ENCODE measurements at regions not wholly inside any gene's neighbourhood (a gene's known extent, or its start where the extent isn't known, plus 50 kb on each side); places are given as distances from the start of the nearest gene placed in this dataset.

DNA sequence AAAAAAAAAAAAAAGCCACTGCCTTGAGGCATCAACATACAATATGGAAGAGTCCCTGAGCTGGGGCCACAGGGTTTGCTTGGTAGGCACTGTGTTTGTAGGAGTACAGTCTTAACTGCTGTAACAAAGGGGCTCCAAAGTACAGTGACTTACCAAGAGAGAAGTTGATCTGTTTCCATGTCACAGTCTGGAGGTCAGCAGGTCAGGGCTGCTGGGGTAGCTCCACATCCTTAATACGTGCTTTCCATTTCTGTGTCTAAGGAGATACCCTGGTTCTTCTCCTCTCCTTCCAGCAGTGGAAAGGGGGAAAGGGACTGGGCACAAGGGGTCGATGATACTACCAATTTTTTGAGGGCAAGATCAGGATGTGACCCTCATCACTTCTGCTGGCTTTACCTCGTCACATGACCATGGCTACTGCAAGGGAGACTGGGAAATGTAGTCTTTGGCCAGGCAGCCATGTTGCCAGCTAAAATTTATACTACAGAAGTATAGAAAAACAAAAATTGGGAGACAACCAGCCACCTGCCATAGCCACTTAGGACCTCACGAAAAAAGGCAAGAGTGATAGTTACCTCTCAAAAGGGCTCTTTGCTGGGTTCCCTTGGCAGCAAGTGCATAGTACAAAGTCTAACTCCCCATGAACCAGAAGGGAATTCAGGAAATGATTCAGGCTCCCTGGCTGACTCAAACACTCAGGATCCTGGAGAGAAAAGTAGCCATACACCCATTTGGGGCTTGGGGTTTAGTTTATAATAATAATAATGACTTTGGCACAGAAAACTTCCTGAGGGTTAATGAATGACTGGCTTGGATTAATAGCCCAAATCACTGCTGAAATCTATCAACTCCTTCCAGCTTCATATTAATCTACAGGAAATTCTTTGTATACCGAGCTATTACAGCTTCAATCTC, 52.7 kb upstream of the ATP5PO start (continued):
- no peak for TF ChIP-seq ZNF266 (tag by site-specific recombination; IDR thresholded peaks at IDR 0.05; ENCODE audit: low read depth)
- peak; percentile 72; the same call in 1 of the 2 replicates for TF ChIP-seq YY2 (tag by site-specific recombination; IDR thresholded peaks at IDR 0.05)
- TF ChIP-seq ZIC2 (tag by site-specific recombination; IDR thresholded peaks at IDR 0.05): no peak
- TF ChIP-seq ZNF433 (tag by site-specific recombination; IDR thresholded peaks at IDR 0.05; ENCODE audit: low read depth): no peak
- TF ChIP-seq ZNF548 (tag by site-specific recombination; IDR thresholded peaks at IDR 0.05): no peak
- TF ChIP-seq ZNF623 (tag by site-specific recombination; IDR thresholded peaks at IDR 0.05): no peak
- TF ChIP-seq, protein P1, sequence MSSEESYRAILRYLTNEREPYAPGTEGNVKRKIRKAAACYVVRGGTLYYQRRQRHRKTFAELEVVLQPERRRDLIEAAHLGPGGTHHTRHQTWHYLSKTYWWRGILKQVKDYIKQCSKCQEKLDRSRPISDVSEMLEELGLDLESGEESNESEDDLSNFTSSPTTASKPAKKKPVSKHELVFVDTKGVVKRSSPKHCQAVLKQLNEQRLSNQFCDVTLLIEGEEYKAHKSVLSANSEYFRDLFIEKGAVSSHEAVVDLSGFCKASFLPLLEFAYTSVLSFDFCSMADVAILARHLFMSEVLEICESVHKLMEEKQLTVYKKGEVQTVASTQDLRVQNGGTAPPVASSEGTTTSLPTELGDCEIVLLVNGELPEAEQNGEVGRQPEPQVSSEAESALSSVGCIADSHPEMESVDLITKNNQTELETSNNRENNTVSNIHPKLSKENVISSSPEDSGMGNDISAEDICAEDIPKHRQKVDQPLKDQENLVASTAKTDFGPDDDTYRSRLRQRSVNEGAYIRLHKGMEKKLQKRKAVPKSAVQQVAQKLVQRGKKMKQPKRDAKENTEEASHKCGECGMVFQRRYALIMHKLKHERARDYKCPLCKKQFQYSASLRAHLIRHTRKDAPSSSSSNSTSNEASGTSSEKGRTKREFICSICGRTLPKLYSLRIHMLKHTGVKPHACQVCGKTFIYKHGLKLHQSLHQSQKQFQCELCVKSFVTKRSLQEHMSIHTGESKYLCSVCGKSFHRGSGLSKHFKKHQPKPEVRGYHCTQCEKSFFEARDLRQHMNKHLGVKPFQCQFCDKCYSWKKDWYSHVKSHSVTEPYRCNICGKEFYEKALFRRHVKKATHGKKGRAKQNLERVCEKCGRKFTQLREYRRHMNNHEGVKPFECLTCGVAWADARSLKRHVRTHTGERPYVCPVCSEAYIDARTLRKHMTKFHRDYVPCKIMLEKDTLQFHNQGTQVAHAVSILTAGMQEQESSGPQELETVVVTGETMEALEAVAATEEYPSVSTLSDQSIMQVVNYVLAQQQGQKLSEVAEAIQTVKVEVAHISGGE (tag by site-specific recombination; conservative IDR thresholded peaks at IDR 0.05; ENCODE audit: low read depth): no peak
- TF ChIP-seq, protein P2, sequence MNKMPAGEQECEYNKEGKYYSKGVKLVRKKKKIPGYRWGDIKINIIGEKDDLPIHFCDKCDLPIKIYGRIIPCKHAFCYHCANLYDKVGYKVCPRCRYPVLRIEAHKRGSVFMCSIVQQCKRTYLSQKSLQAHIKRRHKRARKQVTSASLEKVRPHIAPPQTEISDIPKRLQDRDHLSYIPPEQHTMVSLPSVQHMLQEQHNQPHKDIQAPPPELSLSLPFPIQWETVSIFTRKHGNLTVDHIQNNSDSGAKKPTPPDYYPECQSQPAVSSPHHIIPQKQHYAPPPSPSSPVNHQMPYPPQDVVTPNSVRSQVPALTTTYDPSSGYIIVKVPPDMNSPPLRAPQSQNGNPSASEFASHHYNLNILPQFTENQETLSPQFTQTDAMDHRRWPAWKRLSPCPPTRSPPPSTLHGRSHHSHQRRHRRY (tag by site-specific recombination; IDR thresholded peaks at IDR 0.05): no peak
- TF ChIP-seq ZNF449 (tag by site-specific recombination; IDR thresholded peaks at IDR 0.05): no peak
- no peak for TF ChIP-seq ZNF529 (tag by site-specific recombination; IDR thresholded peaks at IDR 0.05; ENCODE audit: insufficient replicate concordance)
- TF ChIP-seq, protein P3, sequence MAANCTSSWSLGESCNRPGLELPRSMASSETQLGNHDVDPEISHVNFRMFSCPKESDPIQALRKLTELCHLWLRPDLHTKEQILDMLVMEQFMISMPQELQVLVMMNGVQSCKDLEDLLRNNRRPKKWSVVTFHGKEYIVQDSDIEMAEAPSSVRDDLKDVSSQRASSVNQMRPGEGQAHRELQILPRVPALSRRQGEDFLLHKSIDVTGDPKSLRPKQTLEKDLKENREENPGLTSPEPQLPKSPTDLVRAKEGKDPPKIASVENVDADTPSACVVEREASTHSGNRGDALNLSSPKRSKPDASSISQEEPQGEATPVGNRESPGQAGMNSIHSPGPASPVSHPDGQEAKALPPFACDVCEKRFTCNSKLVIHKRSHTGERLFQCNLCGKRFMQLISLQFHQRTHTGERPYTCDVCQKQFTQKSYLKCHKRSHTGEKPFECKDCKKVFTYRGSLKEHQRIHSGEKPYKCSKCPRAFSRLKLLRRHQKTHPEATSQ (tag by site-specific recombination; IDR thresholded peaks at IDR 0.05): no peak

GRCh38 chr21:33967086-33967571, 51.5 kb upstream of the ATP5PO start:
- H3K4me1 ChIP-seq (ENCODE audit: control insufficient read depth, insufficient read depth, low read length): peaks cover 20% of the 10 kb centered on the region
- CTCF ChIA-PET: interaction anchor here (2.4 kb wide), 1 partner anchor 43 kb away, joined by 7 read pairs; no protein-coding TSS in a partner anchor
- H3K27ac ChIP-seq (ENCODE audit: extremely low read depth, low read depth, low read length): peak overlapping the region; percentile 32
- no peaks in the 10 kb centered on the region for H3K9me3 ChIP-seq (ENCODE audit: control insufficient read depth, insufficient read depth, low read depth, low read length)
- peaks cover 0 to 5% of the 10 kb centered on the region in 2 experiments; a peak in 1 of 3 replicates for H3K36me3 ChIP-seq (ENCODE audit: control insufficient read depth in 2 of 2, insufficient read depth in 1 of 2, low read length in 2 of 2)
- POLR2A ChIA-PET: no interaction called here
- no peak overlapping the region for H3K4me3 ChIP-seq (ENCODE audit: low read depth, low read length)
- TF ChIP-seq ZNF433 (tag by site-specific recombination; IDR thresholded peaks at IDR 0.05; ENCODE audit: low read depth): no peak
- TF ChIP-seq SETDB1 (IDR thresholded peaks at IDR 0.05; ENCODE audit: insufficient read length, low read length): no peak
- TF ChIP-seq, protein P4, sequence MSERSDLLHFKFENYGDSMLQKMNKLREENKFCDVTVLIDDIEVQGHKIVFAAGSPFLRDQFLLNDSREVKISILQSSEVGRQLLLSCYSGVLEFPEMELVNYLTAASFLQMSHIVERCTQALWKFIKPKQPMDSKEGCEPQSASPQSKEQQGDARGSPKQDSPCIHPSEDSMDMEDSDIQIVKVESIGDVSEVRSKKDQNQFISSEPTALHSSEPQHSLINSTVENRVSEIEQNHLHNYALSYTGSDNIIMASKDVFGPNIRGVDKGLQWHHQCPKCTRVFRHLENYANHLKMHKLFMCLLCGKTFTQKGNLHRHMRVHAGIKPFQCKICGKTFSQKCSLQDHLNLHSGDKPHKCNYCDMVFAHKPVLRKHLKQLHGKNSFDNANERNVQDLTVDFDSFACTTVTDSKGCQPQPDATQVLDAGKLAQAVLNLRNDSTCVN (tag by site-specific recombination; optimal IDR thresholded peaks at IDR 0.05): no peak
- TF ChIP-seq SP2 (tag by site-specific recombination; IDR thresholded peaks at IDR 0.05): no peak
- TF ChIP-seq PRDM6 (tag by site-specific recombination; IDR thresholded peaks at IDR 0.05): peak; percentile 40; the same call in 1 of the 2 replicates
- peak; percentile 66 for TF ChIP-seq ZNF335 (tag by site-specific recombination; conservative IDR thresholded peaks at IDR 0.05)
- peak; percentile 56 for TF ChIP-seq ZXDB (tag by site-specific recombination; IDR thresholded peaks at IDR 0.05)
- TF ChIP-seq ZBTB21 (tag by site-specific recombination; IDR thresholded peaks at IDR 0.05): no peak
- TF ChIP-seq, protein P1 (tag by site-specific recombination; conservative IDR thresholded peaks at IDR 0.05; ENCODE audit: low read depth): no peak
- no peak for TF ChIP-seq ZNF350 (tag by site-specific recombination; IDR thresholded peaks at IDR 0.05)
